HG03457 (cell line): ENCODE measurements at regions not wholly inside any gene's neighbourhood (a gene's known extent, or its start where the extent isn't known, plus 50 kb on each side); places are given as distances from the start of the nearest gene placed in this dataset.
"Not testable (repeated sequence)": the region's sequence is repeated elsewhere in the genome, so short reads cannot be mapped to it uniquely, and the experiment has no call there.

Experiments used
- ATAC-seq: cut with Tn5 transposase; IDR thresholded peaks from one replicate; pipeline ENCODE4 v1.9.1; 2021; ENCODE audit warnings: moderate number of reproducible peaks; ENCODE audit not compliant: unreplicated experiment

- no peak for ATAC-seq
Observed at GRCh38 chr4:36587909-36588472, 306.6 kb downstream of the DTHD1 start.

GRCh38 chr4:36590343-36590742 is 308.9 kb downstream of the DTHD1 start:
- no peak for ATAC-seq

GRCh38 chr4:36601864-36602495 is 320.6 kb downstream of the DTHD1 start:
- ATAC-seq = no peak

GRCh38 chr4:36609661-36610060 is 328.2 kb downstream of the DTHD1 start:
- ATAC-seq = peak; percentile 33

GRCh38 chr4:36610628-36611027 is 329.2 kb downstream of the DTHD1 start:
- no peak for ATAC-seq

GRCh38 chr4:36613142-36613541 is 331.7 kb downstream of the DTHD1 start:
- not testable (repeated sequence) for ATAC-seq

GRCh38 chr4:36614011-36614410 is 332.6 kb downstream of the DTHD1 start:
- ATAC-seq = no peak

GRCh38 chr4:36618102-36618501 is 336.7 kb downstream of the DTHD1 start:
- ATAC-seq = no peak

GRCh38 chr4:36624030-36624429 is 342.6 kb downstream of the DTHD1 start:
- no peak for ATAC-seq

GRCh38 chr4:36638273-36638811 is 356.9 kb downstream of the DTHD1 start:
- no peak for ATAC-seq

GRCh38 chr4:36640876-36641275 is 359.5 kb downstream of the DTHD1 start:
- ATAC-seq = no peak

GRCh38 chr4:36651253-36651652 is 369.8 kb downstream of the DTHD1 start:
- ATAC-seq = peak; percentile 92

GRCh38 chr4:36652857-36653256 is 371.4 kb downstream of the DTHD1 start:
- no peak for ATAC-seq

GRCh38 chr4:36665985-36666527 is 384.6 kb downstream of the DTHD1 start:
- ATAC-seq = no peak

- ATAC-seq = no peak
Observed at GRCh38 chr4:36675436-36675835, 394.0 kb downstream of the DTHD1 start.

- no peak for ATAC-seq
Observed at GRCh38 chr4:36676139-36677050, 395.0 kb downstream of the DTHD1 start.

GRCh38 chr4:36677112-36677511 is 395.7 kb downstream of the DTHD1 start:
- no peak for ATAC-seq

GRCh38 chr4:36677874-36678273 is 396.5 kb downstream of the DTHD1 start:
- ATAC-seq = no peak

GRCh38 chr4:36687681-36688080 is 406.3 kb downstream of the DTHD1 start:
- no peak for ATAC-seq

GRCh38 chr4:36692586-36692985 is 411.2 kb downstream of the DTHD1 start:
- ATAC-seq = no peak

GRCh38 chr4:36702245-36702644 is 420.8 kb downstream of the DTHD1 start:
- ATAC-seq = no peak
